ENCODE measurements at regions not wholly inside any gene's neighbourhood (a gene's known extent, or its start where the extent isn't known, plus 50 kb on each side); places are given as distances from the start of the nearest gene placed in this dataset.
"Not testable (repeated sequence)": the region's sequence is repeated elsewhere in the genome, so short reads cannot be mapped to it uniquely, and the experiment has no call there.

DNA sequence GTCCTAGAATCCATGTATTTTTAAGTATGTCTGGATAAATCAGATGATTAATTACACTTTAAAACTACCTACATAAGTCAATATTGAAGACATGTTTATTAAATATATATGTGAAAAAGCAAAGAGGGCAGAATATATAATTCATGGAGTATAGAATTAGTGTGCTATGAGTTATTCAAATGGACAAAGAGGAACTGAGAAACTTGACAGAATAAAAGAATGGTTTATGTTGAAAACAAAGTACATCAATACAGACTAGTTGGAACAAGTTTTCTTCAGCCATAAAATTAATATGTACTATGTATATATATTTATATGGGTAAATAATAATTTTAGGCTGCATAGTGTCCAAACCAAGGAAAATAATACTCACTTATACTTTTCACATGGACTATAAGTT, 173.5 kb downstream of the NPFFR2 start:
- DNase-seq (ENCODE audit: low read depth): no peak

DNA sequence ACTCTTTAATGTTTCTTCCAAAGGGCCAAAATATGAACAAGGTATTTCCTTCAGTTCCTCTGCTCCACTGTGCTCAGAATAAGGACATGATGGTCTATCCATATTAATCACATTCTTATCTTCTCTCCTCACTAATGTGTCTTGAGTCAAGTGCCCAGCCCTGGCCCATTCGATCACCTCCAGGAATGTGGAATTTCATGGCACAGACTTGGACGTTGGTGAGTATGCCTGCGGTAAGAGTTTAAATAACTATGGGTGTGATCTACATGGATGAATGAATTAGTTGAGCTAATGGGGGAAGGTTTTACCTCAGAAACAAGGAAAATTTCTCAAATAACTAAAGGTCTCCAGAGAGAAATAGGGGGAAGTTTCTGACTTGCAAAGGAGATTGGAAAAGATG, 174.0 kb downstream of the NPFFR2 start:
- DNase-seq (ENCODE audit: low read depth): peak; percentile 55

DNA sequence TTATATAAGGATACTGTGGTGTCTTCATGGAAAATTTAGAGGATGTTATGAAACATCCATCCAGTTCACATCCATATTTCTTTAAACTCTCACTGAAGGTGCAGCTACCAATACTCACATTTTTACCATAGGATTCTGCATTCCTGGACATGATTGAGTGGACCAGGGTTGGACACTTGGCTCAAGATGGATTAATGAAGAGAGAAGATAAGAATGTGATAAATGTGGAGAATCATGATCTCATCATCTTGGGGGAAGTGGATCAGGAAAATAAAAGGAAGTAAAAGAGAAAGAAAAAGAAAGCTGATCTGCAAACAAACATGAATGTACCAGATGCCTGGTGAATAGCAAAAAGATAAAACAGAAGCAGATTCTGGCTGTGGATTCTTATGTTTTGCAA, 175.4 kb downstream of the NPFFR2 start:
- DNase-seq (ENCODE audit: low read depth): peak; percentile 17

DNA sequence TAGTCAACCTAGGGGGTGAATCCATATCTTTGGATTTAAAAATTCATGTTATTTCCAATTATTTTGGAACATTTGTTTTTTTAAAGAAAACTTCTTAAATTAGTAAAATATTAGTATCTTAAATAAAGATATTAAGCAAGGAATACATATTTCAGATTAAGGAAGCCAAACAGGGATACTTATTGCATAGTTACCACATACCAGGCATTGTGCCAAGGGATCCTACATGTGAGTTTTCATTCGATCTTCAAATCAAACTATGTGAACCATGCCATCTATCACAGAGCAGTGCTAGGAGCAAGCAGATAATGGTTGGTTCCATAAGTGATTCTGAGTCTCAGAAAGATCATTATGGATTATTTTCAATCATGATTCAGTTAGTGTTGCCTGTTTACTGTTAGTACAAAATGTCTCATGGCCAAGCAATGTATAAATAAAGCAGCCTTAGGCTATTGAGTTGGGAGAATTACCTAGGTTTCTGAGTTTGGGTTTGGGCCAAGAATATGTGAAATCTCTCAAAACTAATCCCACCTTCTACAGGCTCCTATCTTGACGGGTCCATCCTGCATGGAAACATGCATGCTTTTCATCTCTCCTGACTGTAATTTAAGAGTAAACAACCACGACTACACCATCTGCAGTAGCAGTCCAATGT, 176.7 kb downstream of the NPFFR2 start:
- DNase-seq (ENCODE audit: low read depth): peak; percentile 19

DNA sequence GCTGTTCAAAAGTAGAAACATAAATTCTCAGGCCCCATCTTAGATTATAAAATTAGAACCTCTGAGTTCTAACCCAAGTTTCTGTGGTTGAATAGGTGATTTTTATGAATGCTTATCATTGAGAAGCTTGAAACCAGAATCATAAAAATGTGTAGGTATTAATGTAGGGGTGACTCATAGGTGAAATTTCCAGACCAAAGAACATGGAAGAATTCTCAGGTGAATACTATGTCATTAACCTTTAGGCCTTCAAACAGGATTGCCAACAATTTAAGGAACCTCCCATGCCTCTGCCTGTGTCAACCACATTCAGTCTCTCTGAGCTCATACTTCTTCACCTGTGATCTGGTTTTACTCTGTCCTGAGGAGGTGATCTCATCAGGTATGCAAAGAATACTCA, 177.8 kb downstream of the NPFFR2 start:
- no peak for DNase-seq (ENCODE audit: low read depth)

DNA sequence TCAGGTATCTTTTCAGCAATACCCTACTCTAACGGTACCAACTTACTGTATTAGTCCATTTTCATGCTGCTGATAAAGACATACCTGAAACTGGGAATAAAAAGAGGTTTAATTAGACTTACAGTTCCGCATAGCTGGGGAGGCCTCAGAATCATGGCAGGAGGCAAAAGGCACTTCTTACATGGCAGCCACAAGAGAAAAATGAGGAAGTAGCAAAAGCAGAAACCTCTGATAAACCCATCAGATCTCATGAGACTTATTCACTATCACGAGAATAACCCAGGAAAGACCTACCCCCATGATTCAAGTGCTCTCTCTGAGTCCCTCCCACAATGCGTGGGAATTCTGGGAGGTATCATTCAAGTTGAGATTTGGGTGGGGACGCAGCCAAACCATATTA, 182.0 kb downstream of the NPFFR2 start:
- not testable (repeated sequence) for DNase-seq (ENCODE audit: low read depth)

DNA sequence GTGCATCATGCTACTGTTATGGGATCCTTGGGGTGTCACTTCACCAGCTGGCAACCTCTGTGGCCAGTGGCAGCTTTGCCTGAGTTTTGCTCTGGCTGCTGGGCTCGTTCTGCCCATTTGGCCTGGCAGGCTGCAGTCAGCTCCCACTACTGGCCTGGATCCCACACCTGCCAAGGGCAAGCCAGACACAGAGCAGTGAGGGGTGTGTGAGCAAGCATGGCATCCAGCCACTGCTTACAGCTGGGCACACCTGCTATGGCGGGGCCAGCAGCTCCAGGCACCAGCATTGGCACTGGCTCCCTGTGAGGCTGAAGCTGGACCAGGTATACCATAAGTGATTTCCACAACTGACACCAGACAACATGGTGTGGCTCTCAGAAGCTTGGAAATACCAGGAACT, 183.4 kb downstream of the NPFFR2 start:
- DNase-seq (ENCODE audit: low read depth): no peak

DNA sequence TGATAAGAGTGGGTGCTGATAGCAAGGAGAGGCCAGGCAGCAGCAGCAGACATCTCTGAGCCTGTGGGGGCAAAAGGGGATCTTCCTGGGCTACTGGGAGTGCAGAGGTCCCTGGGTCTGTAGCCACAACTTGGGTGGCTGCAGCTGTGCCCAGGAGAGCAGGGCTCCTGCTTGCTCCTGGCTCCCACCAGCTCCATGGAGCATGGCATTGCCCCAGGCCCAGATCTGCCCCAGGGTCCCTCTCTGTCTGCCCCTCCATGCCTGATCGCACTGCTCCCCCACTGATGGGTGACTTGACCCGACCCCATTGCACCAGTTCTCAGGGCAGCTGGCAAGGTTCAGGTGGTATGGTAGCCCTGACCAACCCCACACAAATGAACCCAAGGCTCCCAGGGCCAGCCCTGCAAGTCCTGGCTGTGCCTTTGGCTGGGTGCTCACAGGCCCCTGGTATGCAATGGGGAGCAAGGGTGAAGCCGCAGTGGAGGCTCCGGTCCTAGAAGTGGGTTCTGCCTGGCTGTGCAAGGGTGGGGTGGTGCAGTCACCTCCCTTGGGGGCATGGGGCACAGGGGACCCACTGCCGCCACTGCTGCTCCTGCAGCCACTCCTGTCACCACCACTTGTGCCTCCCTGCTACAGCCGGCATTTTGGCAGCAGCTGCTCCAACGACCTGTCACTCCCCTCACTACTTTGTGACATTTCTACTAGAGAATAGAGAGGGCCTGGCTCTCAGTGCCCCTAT, 184.9 kb downstream of the NPFFR2 start:
- DNase-seq (ENCODE audit: low read depth): no peak

DNA sequence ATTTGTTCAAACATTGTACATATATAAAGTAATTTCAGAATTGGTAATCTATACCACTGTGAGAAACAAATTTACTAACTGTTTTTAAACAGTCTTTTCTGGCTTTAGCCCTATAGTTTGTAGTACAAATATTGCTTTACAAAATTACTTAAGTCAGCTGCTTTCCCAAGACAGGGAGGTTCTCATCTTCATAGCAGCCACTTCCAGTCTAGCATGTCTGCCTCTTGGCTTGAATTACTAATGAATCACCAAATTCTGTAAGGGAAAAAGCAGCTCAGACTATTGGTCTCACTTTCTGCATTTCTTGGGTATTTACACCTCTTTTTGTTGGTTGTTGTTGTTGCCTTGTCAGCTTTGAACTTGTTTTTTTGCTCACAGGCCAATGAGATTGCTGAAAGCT, 187.2 kb downstream of the NPFFR2 start:
- no peak for DNase-seq (ENCODE audit: low read depth)

Data from HS-27A (cell line).